ENCODE measurements at regions not wholly inside any gene's neighbourhood (a gene's known extent, or its start where the extent isn't known, plus 50 kb on each side); places are given as distances from the start of the nearest gene placed in this dataset.

DNA sequence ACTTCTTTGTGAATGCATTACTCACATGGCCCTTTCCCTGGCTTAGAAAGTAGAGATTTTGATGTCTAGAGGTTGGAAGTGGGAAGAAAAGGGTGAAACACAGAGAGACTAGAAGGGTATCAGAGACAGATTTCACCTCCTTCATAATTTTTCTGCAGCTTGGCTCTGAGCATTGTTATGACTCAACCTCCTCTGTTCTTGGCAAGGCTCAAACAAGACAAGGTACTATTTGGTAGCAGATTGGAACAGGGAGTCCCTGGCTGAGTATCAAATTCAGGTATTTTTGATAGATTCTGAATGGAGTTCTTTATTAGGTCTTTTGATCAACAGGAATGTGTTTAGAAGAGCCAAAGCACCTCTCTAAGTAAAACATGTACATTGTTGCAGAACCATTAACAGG lies 146.3 kb upstream of the CHRDL1 start:
- TF ChIP-seq, protein P1, sequence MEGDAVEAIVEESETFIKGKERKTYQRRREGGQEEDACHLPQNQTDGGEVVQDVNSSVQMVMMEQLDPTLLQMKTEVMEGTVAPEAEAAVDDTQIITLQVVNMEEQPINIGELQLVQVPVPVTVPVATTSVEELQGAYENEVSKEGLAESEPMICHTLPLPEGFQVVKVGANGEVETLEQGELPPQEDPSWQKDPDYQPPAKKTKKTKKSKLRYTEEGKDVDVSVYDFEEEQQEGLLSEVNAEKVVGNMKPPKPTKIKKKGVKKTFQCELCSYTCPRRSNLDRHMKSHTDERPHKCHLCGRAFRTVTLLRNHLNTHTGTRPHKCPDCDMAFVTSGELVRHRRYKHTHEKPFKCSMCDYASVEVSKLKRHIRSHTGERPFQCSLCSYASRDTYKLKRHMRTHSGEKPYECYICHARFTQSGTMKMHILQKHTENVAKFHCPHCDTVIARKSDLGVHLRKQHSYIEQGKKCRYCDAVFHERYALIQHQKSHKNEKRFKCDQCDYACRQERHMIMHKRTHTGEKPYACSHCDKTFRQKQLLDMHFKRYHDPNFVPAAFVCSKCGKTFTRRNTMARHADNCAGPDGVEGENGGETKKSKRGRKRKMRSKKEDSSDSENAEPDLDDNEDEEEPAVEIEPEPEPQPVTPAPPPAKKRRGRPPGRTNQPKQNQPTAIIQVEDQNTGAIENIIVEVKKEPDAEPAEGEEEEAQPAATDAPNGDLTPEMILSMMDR (conservative IDR thresholded peaks at IDR 0.05; ENCODE audit: low read depth, low read length): no peak
- no peak for TF ChIP-seq CEBPB (IDR thresholded peaks at IDR 0.05; ENCODE audit: low read depth, low read length)
- no peak for TF ChIP-seq MXI1 (IDR thresholded peaks at IDR 0.05; ENCODE audit: borderline replicate concordance, low read depth, low read length)
- no peak for TF ChIP-seq RFX5 (IDR thresholded peaks at IDR 0.05; ENCODE audit: low read depth, low read length)
- TF ChIP-seq RAD21 (IDR thresholded peaks at IDR 0.05; ENCODE audit: low read length): no peak
- no peak for TF ChIP-seq POLR2A (IDR thresholded peaks at IDR 0.05; ENCODE audit: low read depth, low read length)
- TF ChIP-seq, protein P2, sequence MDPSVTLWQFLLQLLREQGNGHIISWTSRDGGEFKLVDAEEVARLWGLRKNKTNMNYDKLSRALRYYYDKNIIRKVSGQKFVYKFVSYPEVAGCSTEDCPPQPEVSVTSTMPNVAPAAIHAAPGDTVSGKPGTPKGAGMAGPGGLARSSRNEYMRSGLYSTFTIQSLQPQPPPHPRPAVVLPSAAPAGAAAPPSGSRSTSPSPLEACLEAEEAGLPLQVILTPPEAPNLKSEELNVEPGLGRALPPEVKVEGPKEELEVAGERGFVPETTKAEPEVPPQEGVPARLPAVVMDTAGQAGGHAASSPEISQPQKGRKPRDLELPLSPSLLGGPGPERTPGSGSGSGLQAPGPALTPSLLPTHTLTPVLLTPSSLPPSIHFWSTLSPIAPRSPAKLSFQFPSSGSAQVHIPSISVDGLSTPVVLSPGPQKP (IDR thresholded peaks at IDR 0.05; ENCODE audit: borderline replicate concordance, low read depth, low read length): no peak
- no peak for TF ChIP-seq BHLHE40 (IDR thresholded peaks at IDR 0.05; ENCODE audit: low read depth, low read length)
